Head of caudate nucleus (tissue), 42 donors: ENCODE measurements at regions not wholly inside any gene's neighbourhood (a gene's known extent, or its start where the extent isn't known, plus 50 kb on each side); places are given as distances from the start of the nearest gene placed in this dataset.
A peak's percentile ranks its signal among the peaks of the same experiment; 100 is the strongest.

Experiments
- DNase-seq, 42 donors: peaks; one replicate each; pipeline versions ENCODE4 v3.0.0 to v3.0.0-alpha.2; 2020 to 2021; ENCODE audit warnings: mixed read lengths in 7 of 42
- intact Hi-C: fragments of 100-400 bp; cut with DNase I; formaldehyde crosslinking; loops from one replicate; pipeline ENCODE4 v1.15.0; 2022

- DNase-seq: peak in 17 of 42 donors; percentile 0 to 44 (median 15)
- intact Hi-C loops: no loop called here
Observed at GRCh38 chrX:25968920-25969319, 169.2 kb upstream of the MAGEB18 start.

DNA sequence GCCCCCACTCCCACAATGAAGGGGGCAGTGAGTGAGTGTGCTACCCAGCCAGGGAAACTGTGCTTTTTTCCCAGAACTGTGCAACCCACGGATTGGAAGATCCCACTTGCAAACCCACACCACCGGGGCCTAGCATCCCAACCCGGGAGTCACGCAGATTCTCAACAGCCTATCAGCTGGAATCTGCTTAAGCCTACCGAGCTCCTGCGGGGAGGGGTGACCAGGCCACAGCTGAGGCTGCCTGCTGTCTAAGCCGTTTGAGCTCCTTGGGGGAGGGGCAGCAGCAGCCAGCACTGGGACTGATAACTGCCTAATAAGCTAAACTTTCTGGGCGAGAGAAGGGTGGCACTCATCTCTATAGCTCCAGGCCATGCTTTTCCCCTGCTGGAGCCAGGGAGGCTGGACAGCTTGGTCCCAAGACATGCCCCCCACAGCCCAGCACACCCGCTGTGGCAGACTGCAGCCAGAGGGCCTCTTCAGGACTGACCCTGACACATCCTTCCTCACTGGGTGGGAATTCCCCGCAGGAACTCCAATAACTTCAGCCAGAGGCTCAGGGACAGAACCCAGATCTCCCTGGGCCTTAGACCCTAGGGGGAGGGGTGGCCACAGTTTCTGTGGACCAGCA, 161.3 kb upstream of the MAGEB18 start:
- DNase-seq: no peak
- intact Hi-C loops: no loop called here

DNA sequence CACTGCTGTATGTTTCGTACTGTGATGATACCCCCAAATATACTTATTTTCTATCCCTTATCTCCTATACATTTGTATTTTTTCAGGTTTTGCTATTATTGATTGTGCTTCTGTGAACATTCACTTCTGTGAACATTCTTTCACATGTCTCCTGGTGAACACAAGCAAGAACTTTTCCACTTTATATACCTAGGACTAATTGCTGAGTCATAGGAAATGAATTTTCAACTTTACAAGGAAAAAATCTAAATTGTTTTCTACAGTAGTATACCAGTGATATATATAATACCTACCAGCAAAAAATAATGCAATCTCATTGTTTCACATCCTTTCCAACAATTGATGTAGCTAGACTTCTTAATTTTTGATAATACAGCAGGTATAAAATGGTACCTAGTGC, 139.5 kb upstream of the MAGEB18 start:
- no peak for DNase-seq
- intact Hi-C loops: no loop called here

- DNase-seq: no peak
- intact Hi-C loops: no loop called here
Observed at GRCh38 chrX:26007462-26007861, 130.7 kb upstream of the MAGEB18 start.

GRCh38 chrX:26008042-26008441, 130.1 kb upstream of the MAGEB18 start:
- no peak for DNase-seq
- intact Hi-C loops: no loop called here

DNA sequence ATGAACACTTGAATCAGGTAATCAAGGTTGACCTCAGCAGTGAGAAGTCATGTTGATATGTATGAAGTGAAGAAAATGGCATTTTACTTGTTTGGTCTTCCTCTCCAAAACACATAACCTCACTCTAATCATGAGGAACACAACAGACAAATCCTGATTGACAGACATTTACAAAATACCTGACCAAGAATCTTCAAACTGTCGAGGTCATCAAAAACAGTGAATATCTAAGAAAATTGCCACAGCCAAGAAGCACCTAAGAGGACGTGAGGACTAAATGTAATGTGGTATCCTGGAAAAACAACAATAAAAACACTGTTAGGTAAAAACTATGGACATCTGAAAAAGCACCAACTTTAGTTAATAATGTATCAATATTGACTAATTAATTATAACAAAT, 129.5 kb upstream of the MAGEB18 start:
- no peak for DNase-seq
- intact Hi-C loops: no loop called here

- no peak for DNase-seq
- intact Hi-C loops: no loop called here
Observed at GRCh38 chrX:26019386-26019785, 118.8 kb upstream of the MAGEB18 start.

DNA sequence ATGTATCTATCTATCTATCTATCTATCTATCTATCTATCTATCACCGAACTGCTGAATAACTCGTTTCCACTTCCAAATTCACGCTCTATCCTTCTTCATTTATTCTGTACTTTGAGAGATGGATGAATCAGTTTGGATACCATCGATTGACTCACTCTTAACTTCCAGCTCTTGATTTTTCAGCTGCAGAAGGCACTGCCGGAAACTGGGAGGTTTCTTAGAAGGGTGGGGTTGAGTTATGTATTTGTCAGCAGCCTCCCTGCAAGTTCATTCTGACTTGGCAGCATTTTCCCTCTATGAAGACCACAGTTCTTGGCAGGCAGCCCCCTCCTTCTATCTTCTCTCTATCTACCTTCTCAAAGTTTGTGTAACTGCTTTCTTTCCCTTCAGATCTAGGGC, 112.0 kb upstream of the MAGEB18 start:
- intact Hi-C loops: no loop called here
- no peak for DNase-seq

GRCh38 chrX:26032111-26032912, 105.8 kb upstream of the MAGEB18 start:
- intact Hi-C loops: no loop called here
- no peak for DNase-seq

GRCh38 chrX:26037367-26037766, 100.8 kb upstream of the MAGEB18 start:
- intact Hi-C loops: no loop called here

DNA sequence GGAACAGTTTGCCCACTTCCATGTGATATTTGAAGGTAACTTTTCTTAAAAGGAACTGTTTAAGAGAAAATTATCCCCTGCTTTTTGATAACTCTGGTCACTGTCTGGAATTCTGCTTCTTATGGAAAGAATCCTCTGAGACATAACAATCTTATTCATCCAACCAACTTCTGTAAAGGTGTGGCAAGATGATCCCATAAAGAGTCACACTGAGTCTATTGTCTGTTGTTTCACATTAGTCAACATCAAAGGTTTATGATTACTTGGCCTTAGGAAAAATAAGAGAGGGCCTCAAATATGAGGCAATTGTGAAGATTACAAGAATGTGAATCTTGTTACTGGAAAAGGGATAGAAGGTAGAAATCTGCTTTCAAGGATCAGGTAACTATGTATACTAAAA, 88.0 kb upstream of the MAGEB18 start:
- no peak for DNase-seq
- intact Hi-C loops: no loop called here

More at GRCh38 chrX:26037367-26037766, 100.8 kb upstream of the MAGEB18 start:
- no peak for DNase-seq

DNA sequence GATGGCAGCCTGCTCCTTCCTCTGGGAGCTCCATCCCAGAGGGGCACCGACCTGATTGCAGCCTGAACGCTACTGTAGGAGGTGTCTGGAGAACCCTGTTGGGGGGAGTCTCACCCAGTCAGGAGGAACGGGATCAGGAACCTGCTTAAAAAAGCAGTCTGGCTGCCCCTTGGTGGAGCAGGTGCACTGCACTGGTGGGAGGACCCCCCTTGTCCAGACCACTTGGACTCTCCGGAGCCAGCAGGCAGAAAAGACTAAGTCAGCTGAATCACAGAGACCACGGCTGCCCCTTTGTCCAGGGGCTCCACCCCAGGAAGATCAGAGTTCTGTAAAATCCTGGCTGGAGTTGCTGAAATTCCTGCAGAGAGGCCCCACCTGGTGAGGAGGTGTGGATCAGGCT, 67.3 kb upstream of the MAGEB18 start:
- intact Hi-C loops: no loop called here
- no peak for DNase-seq

DNA sequence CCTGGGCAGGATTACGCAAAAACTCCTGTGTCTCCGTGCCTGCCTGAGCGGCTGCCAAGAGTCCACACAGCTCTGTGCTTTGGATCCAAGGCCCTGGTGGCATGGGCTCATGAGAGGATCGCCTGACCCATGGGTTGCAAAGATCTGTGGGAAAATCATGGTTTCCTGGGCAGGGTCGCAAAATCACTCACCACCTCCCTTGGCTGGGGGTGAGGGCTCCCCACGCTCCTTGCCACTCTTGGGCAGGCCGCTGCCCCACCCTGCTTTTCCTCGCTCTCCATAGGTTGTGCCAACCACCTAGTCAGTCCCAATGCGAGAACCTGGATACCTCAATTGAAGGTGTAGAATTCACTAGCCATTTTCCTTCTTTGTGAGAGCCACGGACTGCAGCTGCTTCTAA, 66.5 kb upstream of the MAGEB18 start:
- DNase-seq: no peak
- intact Hi-C loops: no loop called here

- intact Hi-C loops: no loop called here
- DNase-seq: no peak
Observed at GRCh38 chrX:26083093-26083492, 55.0 kb upstream of the MAGEB18 start.
